Muscle layer of colon (tissue), 2 donors: ENCODE measurements at regions not wholly inside any gene's neighbourhood (a gene's known extent, or its start where the extent isn't known, plus 50 kb on each side); places are given as distances from the start of the nearest gene placed in this dataset.

Source experiments
- H3K27ac ChIP-seq: one replicate; pipeline ENCODE4 v1.7.0; 2013; ENCODE audit warnings: low read depth, mild to moderate bottlenecking, low read length, moderate library complexity
- H3K27me3 ChIP-seq, 2 donors: one replicate each; pipeline ENCODE4 v1.7.0; 2013; ENCODE audit warnings: low read length in 2 of 2, mild to moderate bottlenecking in 2 of 2; ENCODE audit not compliant: insufficient read depth in 2 of 2, control insufficient read depth in 1 of 2
- H3K36me3 ChIP-seq: one replicate; pipeline ENCODE4 v1.7.0; 2013; ENCODE audit warnings: mild to moderate bottlenecking, low read length; ENCODE audit not compliant: insufficient read depth
- H3K4me1 ChIP-seq: one replicate; pipeline ENCODE4 v1.7.0; 2013; ENCODE audit warnings: mild to moderate bottlenecking, low read length; ENCODE audit not compliant: insufficient read depth
- H3K4me3 ChIP-seq, 2 donors: one replicate each; pipeline ENCODE4 v1.7.0; 2013; ENCODE audit warnings: low read length in 2 of 2, low read depth in 1 of 2, mild to moderate bottlenecking in 1 of 2, moderate library complexity in 1 of 2
- H3K9ac ChIP-seq: one replicate; pipeline ENCODE4 v1.7.0; 2013; ENCODE audit warnings: low read length
- H3K9me3 ChIP-seq: one replicate; pipeline ENCODE4 v1.7.0; 2013; ENCODE audit warnings: mild to moderate bottlenecking, low read length
- donor health status: abdominal sarcoma.
- donor health status: Adenocarcinoma of cecum.

DNA sequence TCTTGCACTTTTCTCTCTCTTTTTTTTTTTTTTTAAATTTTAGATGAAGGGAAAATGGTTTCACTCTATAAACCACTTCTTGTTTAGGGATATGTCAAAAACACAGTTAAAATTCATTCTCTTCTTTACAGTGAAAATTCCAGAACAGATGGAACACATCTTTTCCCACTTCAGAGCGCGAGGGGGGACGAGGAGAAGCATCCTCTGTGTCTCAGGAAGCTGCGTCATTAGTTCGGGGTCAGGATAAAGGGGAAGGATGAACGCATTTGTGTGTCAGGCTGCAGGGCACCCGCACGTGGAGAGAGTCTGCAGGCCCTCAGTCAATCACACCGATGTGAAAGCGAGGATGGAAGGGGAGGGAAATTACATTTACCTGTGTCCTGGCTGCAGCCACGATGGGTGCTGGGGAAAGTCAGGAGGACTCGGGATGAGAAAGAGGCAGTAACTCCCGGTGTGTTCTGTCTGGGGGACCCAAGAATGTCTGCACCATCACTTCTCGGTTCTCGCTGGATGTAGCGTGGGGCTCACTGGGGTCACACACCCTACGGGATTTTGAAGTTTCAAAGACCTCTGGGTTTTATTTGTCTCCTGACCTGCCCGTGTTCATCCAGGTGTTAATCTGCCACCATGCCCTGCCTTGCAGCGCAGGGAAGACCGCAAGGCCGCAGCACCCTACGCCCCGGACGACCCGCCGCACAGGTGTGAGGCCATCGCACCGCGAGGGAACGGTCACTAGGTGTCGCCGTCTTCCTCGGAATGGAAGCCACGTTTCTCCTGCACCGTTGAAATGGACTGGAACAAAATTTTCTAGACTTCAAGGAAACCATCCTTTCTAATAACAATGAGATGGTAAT, 66.7 kb upstream of the PITRM1 start:
- Histone ChIP-seq H3K9ac (no peak overlapping the region), H3K4me3 (no peak overlapping the region), H3K27ac (no peak overlapping the region), H3K4me1 (no peaks in the 10 kb centered on the region), H3K36me3 (no peaks in the 10 kb centered on the region), H3K9me3 (no peaks in the 10 kb centered on the region), H3K27me3 (no peaks in the 10 kb centered on the region)

DNA sequence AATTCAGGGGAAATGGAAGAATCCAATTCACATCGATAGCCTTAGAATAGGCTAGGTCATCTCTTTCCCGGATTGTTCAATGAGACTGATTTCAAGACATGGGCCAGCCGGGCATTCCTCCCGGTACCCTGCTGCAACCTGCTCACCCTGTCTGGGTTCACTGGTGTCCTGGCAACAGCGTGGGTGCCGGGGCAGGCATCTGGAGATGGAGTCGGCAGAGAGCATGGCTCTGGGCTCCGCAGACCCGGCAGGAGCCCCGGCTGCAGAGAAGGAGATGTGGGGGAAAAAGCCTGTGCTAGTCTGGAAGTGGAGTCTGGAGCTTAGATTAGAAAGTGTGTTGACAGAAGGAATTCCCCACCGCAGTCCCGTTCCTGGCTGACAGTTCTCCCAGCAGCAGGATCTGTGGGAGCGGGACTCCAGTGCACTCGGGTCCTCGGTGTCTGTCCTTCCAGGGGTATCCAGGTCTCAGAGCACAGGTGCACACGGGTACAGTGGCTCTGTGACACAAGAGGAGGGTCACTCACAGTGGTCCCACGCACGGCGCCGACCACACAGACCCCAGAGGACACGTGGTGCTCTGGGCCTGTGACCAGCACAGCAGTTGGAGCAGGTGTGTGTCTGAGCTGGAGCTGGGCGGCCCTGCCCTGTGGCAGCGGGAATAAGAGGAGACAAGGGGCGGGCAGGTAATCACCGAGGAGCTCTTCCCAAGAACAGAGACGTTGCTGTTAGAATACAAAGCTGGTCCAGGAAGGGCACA, 65.7 kb upstream of the PITRM1 start:
- H3K4me1 ChIP-seq: no peaks in the 10 kb centered on the region
- no peak overlapping the region for H3K9ac ChIP-seq
- H3K27ac ChIP-seq: no peak overlapping the region
- no peaks in the 10 kb centered on the region for H3K9me3 ChIP-seq
- H3K4me3 ChIP-seq: no peak overlapping the region
- no peaks in the 10 kb centered on the region for H3K27me3 ChIP-seq
- no peaks in the 10 kb centered on the region for H3K36me3 ChIP-seq

DNA sequence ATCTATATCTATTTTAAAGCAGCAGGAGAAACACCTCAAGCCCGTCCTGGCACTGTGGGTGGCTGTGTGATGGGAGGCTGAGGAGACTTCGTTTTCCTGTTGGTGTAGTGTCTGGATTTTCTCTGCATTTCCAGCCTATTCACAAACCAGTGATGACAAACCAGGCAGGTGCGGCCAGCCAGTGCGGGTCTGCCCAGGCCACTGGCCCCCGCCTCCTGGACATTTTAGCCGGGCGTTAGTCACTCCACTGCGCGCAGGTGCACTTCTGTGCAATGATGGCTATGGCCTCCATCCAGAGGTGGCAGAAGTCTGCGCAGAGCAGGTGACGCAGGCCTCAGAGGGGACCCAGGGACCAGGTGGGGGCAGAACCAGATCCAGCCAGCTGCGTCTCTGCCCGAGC, 64.9 kb upstream of the PITRM1 start:
- H3K4me3 ChIP-seq: no peak overlapping the region

DNA sequence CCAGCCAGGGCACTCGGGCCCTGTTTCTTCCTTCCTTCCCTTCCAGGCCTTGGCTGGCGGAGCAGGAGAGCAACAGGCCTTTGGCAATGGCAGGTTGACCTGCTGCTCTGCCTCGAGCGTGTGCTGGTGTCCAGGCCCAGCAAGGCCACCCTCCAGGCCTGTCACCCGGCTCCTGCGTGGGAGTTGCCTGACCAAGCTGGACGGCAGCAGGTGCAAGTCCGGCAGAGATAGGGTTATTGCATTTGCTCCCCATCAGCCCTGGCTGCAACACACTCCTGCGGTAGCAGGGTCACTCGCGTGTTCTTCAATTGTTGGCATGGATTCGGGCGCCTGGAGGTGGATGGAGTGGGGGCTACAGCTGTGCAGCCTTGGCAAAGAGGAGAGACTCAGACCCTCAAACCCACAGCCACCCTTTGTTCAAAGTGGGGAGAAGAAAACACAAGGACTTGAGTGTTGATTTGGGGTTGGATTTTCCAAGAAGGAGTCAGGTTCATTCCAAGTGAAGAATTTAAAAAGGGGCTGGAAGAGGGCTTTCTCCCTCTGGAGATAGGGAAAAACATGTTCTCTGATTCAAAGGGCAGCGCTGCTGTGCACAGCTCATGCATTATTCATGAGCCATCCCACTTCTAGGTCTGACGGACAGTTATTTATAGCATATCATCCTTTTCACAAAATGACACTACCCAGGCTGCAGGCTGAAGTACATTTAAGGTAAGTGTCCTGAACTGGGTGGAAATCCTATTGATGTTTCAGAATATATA, 64.2 kb upstream of the PITRM1 start:
- Histone ChIP-seq H3K4me1 (no peaks in the 10 kb centered on the region), H3K36me3 (no peaks in the 10 kb centered on the region), H3K27me3 (no peaks in the 10 kb centered on the region), H3K27ac (no peak overlapping the region), H3K9me3 (no peaks in the 10 kb centered on the region), H3K4me3 (no peak overlapping the region), H3K9ac (no peak overlapping the region)

More for the DNA sequence above, 64.9 kb upstream of the PITRM1 start:
- H3K27ac ChIP-seq: no peak overlapping the region
- no peaks in the 10 kb centered on the region for H3K36me3 ChIP-seq
- no peaks in the 10 kb centered on the region for H3K9me3 ChIP-seq
- H3K9ac ChIP-seq: no peak overlapping the region
- H3K27me3 ChIP-seq: no peaks in the 10 kb centered on the region
- H3K4me1 ChIP-seq: no peaks in the 10 kb centered on the region

DNA sequence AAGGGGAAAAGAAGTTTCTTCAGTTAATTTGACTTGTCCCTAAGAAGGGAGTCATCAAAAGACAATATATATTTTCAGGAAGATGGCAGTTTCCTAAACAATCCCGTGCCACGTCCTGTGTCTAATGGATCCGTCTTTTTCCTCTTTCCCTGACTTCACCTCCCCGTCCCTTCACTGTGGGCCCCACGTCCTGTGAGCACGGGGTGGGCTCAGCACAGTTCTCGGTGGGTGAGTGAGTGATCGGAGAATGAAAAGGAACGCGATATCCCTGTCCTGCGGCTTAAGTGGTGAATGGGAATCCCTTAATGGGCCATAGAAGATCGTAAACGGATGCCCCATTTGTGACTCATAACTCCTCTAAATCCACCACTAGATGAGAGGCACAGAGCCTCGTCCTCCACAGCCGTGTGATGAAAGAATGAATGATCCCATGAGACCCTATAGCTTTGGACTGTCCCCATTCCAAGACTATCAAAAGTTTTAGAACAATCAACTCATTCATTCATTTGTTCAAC, 63.5 kb upstream of the PITRM1 start:
- Histone ChIP-seq H3K4me3 (no peak overlapping the region), H3K4me1 (no peaks in the 10 kb centered on the region)

DNA sequence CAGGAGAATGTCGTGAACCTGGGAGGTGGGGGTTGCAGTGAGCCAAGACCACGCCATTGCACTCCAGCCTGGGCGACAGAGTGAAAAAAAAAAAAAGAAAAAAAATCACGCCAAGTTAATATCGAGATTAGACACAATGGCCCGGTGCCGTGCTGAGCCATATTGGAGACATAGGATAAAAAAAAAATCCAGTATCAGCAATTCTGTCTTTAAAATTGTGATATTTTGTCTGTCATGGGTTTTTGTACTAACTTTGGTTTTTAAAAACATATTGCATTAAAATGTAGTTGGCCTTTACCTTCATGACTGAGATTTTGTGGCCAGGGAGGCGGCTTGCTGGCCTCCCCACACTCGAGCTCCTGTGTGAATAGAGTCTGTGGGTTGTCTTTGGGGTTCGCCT, 62.8 kb upstream of the PITRM1 start:
- Histone ChIP-seq H3K4me3 (no peak overlapping the region), H3K36me3 (no peaks in the 10 kb centered on the region), H3K27ac (no peak overlapping the region), H3K27me3 (no peaks in the 10 kb centered on the region), H3K9ac (no peak overlapping the region), H3K9me3 (no peaks in the 10 kb centered on the region), H3K4me1 (no peaks in the 10 kb centered on the region)

More for the DNA sequence above, 63.5 kb upstream of the PITRM1 start:
- Histone ChIP-seq H3K36me3 (no peaks in the 10 kb centered on the region), H3K9me3 (no peaks in the 10 kb centered on the region), H3K9ac (no peak overlapping the region), H3K27ac (no peak overlapping the region), H3K27me3 (no peaks in the 10 kb centered on the region)

DNA sequence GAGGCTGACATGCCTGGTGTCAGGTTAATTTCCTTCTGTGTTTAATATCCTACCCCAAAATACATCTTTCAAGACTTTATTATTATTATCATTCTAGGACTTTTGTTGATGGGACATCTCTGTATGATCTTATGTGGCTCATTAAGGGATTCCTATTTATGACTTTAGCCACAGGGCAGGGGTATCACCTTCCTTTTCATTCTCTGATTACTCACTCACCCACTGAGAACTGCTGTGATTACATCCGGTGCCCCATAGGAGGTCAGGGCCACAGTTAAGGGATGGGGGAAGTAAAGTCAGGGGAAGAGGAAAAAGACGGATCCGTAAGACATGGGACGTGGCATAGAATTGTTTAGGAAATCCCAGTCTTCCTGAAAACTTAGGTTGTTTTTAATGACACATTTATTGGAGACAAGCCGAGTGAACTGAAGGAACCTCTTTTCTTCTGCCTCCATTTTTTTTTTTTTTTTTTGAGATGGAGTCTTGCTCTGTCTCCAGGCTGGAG, 61.0 kb upstream of the PITRM1 start:
- H3K4me1 ChIP-seq: no peaks in the 10 kb centered on the region
- no peak overlapping the region for H3K9ac ChIP-seq
- no peak overlapping the region for H3K27ac ChIP-seq
- H3K36me3 ChIP-seq: no peaks in the 10 kb centered on the region
- no peak overlapping the region for H3K4me3 ChIP-seq
- no peaks in the 10 kb centered on the region for H3K27me3 ChIP-seq
- H3K9me3 ChIP-seq: no peaks in the 10 kb centered on the region

DNA sequence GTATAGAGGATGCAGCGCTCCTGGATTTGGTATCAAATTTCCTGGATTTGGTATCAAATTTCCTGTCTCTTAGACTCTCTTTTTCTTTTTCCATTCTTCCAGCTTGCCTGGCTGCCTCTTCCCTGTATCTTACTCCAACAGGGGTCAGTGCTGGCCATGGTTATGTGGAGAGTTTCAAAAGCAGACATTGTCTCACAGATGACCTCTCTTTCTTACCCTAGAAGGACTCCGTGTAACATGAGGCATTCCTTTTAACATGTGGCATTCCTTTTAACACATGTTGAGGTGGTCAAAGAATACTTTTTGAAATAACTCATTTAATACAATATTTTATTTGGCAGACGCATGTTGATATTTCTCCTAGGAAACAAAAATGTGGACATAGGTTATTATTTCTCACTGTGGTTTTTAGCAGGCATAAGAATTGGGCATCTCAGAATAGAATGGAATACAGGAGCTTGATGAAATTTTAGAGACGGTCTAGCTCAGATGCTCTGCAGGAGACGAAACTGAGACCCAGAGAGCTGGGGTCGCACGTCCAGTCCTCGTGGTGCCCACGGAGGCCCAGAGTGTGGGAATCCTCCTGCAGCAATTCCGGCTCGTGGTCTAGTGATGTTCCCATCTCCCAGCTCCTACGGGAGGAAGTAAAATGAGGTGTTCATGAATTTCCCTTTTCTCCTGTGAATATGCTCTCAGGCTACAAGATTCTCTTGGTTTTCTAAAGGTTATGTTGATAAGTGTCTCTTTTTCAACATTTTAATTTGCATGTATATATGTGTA, 59.6 kb upstream of the PITRM1 start:
- Histone ChIP-seq H3K27ac (no peak overlapping the region), H3K36me3 (no peaks in the 10 kb centered on the region)

DNA sequence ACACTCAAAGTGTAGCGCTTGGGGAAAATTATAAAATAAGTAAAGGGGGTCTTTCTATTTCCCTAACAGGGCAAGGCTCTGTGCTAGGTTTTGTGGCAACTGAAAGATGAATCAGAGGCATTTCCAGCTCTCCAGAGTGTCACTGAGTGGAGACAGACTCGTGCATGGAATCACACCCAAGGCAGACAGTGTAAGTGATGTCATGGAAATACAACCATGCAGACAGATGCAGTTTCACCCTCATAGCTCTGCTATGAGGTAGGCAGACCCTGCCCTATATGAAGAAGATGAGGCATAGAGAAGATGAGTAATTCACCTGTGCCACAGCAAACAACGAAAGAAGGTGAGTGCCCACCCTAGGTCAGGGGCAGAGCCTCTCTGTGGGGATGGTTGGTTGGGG, 57.2 kb upstream of the PITRM1 start:
- Histone ChIP-seq H3K27ac (no peak overlapping the region), H3K4me1 (peaks cover 16% of the 10 kb centered on the region), H3K9ac (no peak overlapping the region), H3K27me3 (no peaks in the 10 kb centered on the region), H3K9me3 (no peaks in the 10 kb centered on the region), H3K4me3 (no peak overlapping the region), H3K36me3 (no peaks in the 10 kb centered on the region)

More for the DNA sequence above, 59.6 kb upstream of the PITRM1 start:
- Histone ChIP-seq H3K9ac (no peak overlapping the region), H3K4me3 (no peak overlapping the region), H3K27me3 (no peaks in the 10 kb centered on the region), H3K9me3 (no peaks in the 10 kb centered on the region), H3K4me1 (peaks cover 11% of the 10 kb centered on the region)

DNA sequence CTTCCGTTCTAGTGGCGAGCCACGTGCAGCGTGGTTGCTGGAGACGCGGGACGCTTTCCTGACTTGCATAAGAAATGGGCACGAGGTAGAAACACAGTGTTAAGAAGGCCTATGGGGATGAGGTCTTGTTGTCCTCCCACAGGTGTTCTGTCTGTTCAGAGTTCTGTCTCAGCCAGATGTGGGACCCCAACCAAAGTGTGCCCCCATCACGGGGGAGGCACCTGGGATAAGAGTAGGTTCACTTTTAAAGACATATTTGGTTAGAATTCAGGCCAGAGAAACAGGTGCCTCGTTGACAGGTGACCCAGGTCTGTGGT, 56.0 kb upstream of the PITRM1 start:
- H3K9me3 ChIP-seq: no peaks in the 10 kb centered on the region
- H3K27me3 ChIP-seq: no peaks in the 10 kb centered on the region
- no peak overlapping the region for H3K9ac ChIP-seq
- no peaks in the 10 kb centered on the region for H3K36me3 ChIP-seq
- no peak overlapping the region for H3K27ac ChIP-seq
- H3K4me1 ChIP-seq: peaks cover 16% of the 10 kb centered on the region
- H3K4me3 ChIP-seq: no peak overlapping the region
